HepG2 (cell line): ENCODE measurements at regions not wholly inside any gene's neighbourhood (a gene's known extent, or its start where the extent isn't known, plus 50 kb on each side); places are given as distances from the start of the nearest gene placed in this dataset.

ENCODE experiments used
- ATAC-seq: fragments of 200-7000 bp; cut with Tn5 transposase; 3 replicates; pipeline ENCODE4 v1.9.1; 2020; ENCODE audit warnings: mild to moderate bottlenecking, moderate library complexity
- BruUV-seq: library from RNA; stranded (reverse); fragments of 400-500 nt; replicated peaks from 2 replicates; lab custom pipeline; 2021; lab: Mats Ljungman, UMichigan
- CTCF ChIA-PET: fragments of 300-600 bp; formaldehyde crosslinking; extraction: SDS; loops from one replicate; lab custom pipeline; 2021; ENCODE audit warnings: low total read pairs, inconsistent platforms, low intra/inter-chr PET ratio; lab: Yijun Ruan, JAX
- POLR2A ChIA-PET: fragments of 350-600 bp; sonication (Branson Sonifier 250); formaldehyde crosslinking; loops from one replicate; lab custom pipeline; 2020; ENCODE audit warnings: antibody characterized with exemption, inconsistent platforms; lab: Yijun Ruan, JAX
- DNase-seq: peaks from one replicate; pipeline ENCODE4 v3.0.0-alpha.2; 2015; ENCODE audit warnings: low spot score
- FAIRE-seq: peaks from 3 replicates; lab custom pipeline; 2011; peaks lifted over from hg19 to GRCh38; lab: Jason Lieb, UNC
- H2AFZ ChIP-seq: one replicate; pipeline ENCODE4 v1.6.1; 2011; ENCODE audit warnings: low read length, inconsistent platforms
- H3K27ac ChIP-seq: fragments of 300-600 bp; 3 replicates; pipeline ENCODE4 v1.8.0; 2011; ENCODE audit warnings: mixed run types, mild to moderate bottlenecking, mixed read lengths, low read length, inconsistent platforms; ENCODE audit not compliant: insufficient read depth; ENCODE audit errors: extremely low read length
- H3K27me3 ChIP-seq, 2 experiments: fragments of 200-600 bp in 1 of 2; 2 replicates in 1 of 2; 3 replicates in 1 of 2; pipeline versions ENCODE4 v1.6.0 to v1.8.0; 2011; ENCODE audit warnings: low read length in 2 of 2, mild to moderate bottlenecking in 2 of 2, moderate library complexity in 2 of 2, inconsistent platforms in 1 of 2; ENCODE audit not compliant: insufficient read depth in 2 of 2, control insufficient read depth in 1 of 2
- H3K36me3 ChIP-seq, 2 experiments: fragments of 200-600 bp in 1 of 2; replicated peaks in 1 of 2; 2 replicates in 1 of 2; 3 replicates in 1 of 2; pipeline versions ENCODE4 v1.5.1 to v1.8.0; 2011; ENCODE audit warnings: low read length in 2 of 2, inconsistent platforms in 1 of 2; ENCODE audit not compliant: insufficient read depth in 2 of 2, control insufficient read depth in 1 of 2
- H3K4me1 ChIP-seq: 2 replicates; pipeline ENCODE4 v1.5.1; 2012; ENCODE audit warnings: low read length, inconsistent platforms; ENCODE audit not compliant: insufficient read depth
- H3K4me2 ChIP-seq: 2 replicates; pipeline ENCODE4 v1.6.0; 2011; ENCODE audit warnings: low read depth, low read length, inconsistent platforms
- H3K4me3 ChIP-seq, 3 experiments: fragments of 200-600 bp in 1 of 3; sonication (generic), shearing (Covaris generic) in 1 of 3; replicated peaks in 1 of 3; 2 replicates each; pipeline ENCODE4 v1.5.1; 2011 to 2016; ENCODE audit warnings: low read length in 3 of 3, inconsistent platforms in 2 of 3, low read depth in 2 of 3, mild to moderate bottlenecking in 2 of 3, control low read depth in 1 of 3, mixed read lengths in 1 of 3; ENCODE audit not compliant: insufficient read depth in 1 of 3
- H3K79me2 ChIP-seq: one replicate; pipeline ENCODE4 v1.6.1; 2011; ENCODE audit warnings: low read length, inconsistent platforms; ENCODE audit not compliant: insufficient read depth
- H3K9ac ChIP-seq: 2 replicates; pipeline ENCODE4 v1.6.0; 2011; ENCODE audit warnings: mild to moderate bottlenecking, low read depth, low read length, inconsistent platforms; ENCODE audit not compliant: insufficient read depth
- H3K9me3 ChIP-seq: 2 replicates; pipeline ENCODE4 v1.5.1; 2012; ENCODE audit warnings: mild to moderate bottlenecking, low read length
- H4K20me1 ChIP-seq: 2 replicates; pipeline ENCODE4 v1.6.0; 2011; ENCODE audit warnings: inconsistent platforms, mild to moderate bottlenecking, low read length, moderate library complexity; ENCODE audit not compliant: insufficient read depth
- JDP2 ChIP-seq: sonication (generic); formaldehyde crosslinking; IDR thresholded peaks from 2 replicates; pipeline ENCODE4 v1.8.1; 2022; ENCODE audit warnings: missing genetic modification reagents, borderline replicate concordance
- KDM1A ChIP-seq: IDR thresholded peaks from 2 replicates; pipeline ENCODE4 v1.6.1; 2016; ENCODE audit warnings: missing compliant biosample characterization
- MZF1 ChIP-seq: sonication (generic); formaldehyde crosslinking; IDR thresholded peaks from 2 replicates; pipeline ENCODE4 v1.8.1; 2023; ENCODE audit warnings: mild to moderate bottlenecking, missing genetic modification reagents, borderline replicate concordance
- SIX1 ChIP-seq: sonication (generic); formaldehyde crosslinking; IDR thresholded peaks from 2 replicates; pipeline ENCODE4 v1.4.0; 2020; ENCODE audit warnings: missing genetic modification reagents, borderline replicate concordance
- SMC3 ChIP-seq: IDR thresholded peaks from 2 replicates; pipeline ENCODE4 v1.6.1; 2011; ENCODE audit warnings: low read length, improper control_type of control experiment
- ZNF441 ChIP-seq: sonication (generic); formaldehyde crosslinking; IDR thresholded peaks from 2 replicates; pipeline ENCODE4 v1.7.0; 2021; ENCODE audit warnings: missing genetic modification reagents, borderline replicate concordance
- ZNF589 ChIP-seq: sonication (generic); formaldehyde crosslinking; conservative IDR thresholded peaks from 2 replicates; pipeline ENCODE4 v1.8.0; 2022; ENCODE audit warnings: mild to moderate bottlenecking, moderate library complexity, missing genetic modification reagents
- WGBS: methylation state at CpG from one replicate; pipeline ENCODE4 v1.1.6; 2017; ENCODE audit warnings: low lambda C conversion rate; 5-methylcytosine and 5-hydroxymethylcytosine counted together
- in situ Hi-C: cut with HindIII; loops from 2 replicates; pipeline ENCODE4 v1.10.0; 2017; ENCODE audit warnings: low pct_unique_long_range_greater_than_20kb; ENCODE audit not compliant: extremely low pct_ligation_motif_present
- intact Hi-C: fragments of 100-400 bp; cut with micrococcal nuclease; formaldehyde crosslinking; loops from one replicate; pipeline ENCODE4 v1.10.0; 2022; ENCODE audit not compliant: unreplicated experiment
- TF ChIP-seq, protein P1 (sequence below): IDR thresholded peaks from 2 replicates; pipeline ENCODE4 v1.6.1; 2016; ENCODE audit warnings: low read depth, borderline replicate concordance
- TF ChIP-seq, protein P2 (sequence below): sonication (generic); formaldehyde crosslinking; IDR thresholded peaks from 2 replicates; pipeline ENCODE4 v1.9.0; 2021; ENCODE audit warnings: mild to moderate bottlenecking, missing genetic modification reagents
- TF ChIP-seq, protein P3 (sequence below): sonication (generic); formaldehyde crosslinking; IDR thresholded peaks from 2 replicates; pipeline ENCODE4 v1.4.0; 2020; ENCODE audit warnings: mild to moderate bottlenecking, missing genetic modification reagents
- TF ChIP-seq, protein P4 (sequence below), 2 experiments: sonication (generic) in 1 of 2; formaldehyde crosslinking in 1 of 2; IDR thresholded peaks; 2 replicates each; pipeline versions ENCODE4 v1.4.0 to v1.6.1; 2016 to 2020; ENCODE audit warnings: borderline replicate concordance in 1 of 2, low read depth in 1 of 2, mild to moderate bottlenecking in 1 of 2, missing genetic modification reagents in 1 of 2

DNA sequence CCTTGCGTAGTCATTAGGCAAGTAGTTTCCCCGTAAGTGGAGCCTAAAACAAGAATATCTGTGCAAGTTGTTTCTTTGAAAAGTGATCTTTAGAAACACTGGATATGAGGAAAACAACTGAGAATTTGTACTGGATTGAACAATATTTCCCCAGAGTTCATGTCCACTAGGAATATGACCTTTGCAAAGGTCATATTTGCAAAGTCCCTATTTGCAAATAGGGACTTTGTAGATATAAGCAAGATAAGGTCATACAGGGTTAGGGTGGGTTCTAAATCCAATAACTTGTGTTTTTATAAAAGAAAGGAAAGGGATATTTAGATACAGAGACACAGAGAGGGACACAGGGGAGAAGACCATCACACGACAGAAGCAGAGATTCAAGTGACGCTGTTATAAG, 489.2 kb upstream of the ATXN8OS start (continued):
- TF ChIP-seq MZF1 (CRISPR knock-in tag) (no peak), SMC3 (no peak)
- TF ChIP-seq, protein P1, sequence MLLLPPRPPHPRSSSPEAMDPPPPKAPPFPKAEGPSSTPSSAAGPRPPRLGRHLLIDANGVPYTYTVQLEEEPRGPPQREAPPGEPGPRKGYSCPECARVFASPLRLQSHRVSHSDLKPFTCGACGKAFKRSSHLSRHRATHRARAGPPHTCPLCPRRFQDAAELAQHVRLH (CRISPR knock-in tag): no peak
- TF ChIP-seq, all 625 proteins: peak for 0

DNA sequence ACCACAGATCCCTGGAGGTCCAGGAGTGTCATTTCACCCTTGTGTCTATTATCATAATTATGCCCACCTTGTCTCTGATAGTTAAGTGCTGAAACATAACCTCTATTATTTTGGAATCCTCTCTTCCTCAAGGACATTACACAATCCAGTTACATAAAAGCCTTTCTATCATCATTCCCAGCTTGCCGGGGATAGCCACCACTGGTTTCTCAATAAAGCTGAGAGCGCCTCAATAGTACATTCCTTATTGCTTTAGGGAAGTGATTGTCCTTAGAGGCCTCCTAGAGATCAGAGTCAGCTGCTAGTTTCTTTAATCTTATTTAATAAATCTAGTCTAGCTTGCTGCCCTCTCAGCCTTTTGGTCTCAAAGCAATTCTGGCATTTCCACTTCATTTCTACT, 490.0 kb upstream of the ATXN8OS start:
- no peak overlapping the region for H3K9ac ChIP-seq
- no peak for FAIRE-seq
- H3K4me2 ChIP-seq: no peak overlapping the region
- CTCF ChIA-PET: no interaction called here
- in situ Hi-C loops (no loop called here), intact Hi-C loops (no loop called here)
- no peaks in the 10 kb centered on the region for H3K36me3 ChIP-seq
- no peaks in the 10 kb centered on the region for H3K9me3 ChIP-seq
- POLR2A ChIA-PET: no interaction called here
- no peak overlapping the region for H2AFZ ChIP-seq
- no peak overlapping the region for H3K4me3 ChIP-seq
- H3K79me2 ChIP-seq: no peaks in the 10 kb centered on the region
- 42% methylated on average over 2 of the region's 2 CpGs for WGBS
- H3K4me1 ChIP-seq: no peaks in the 10 kb centered on the region
- no peak overlapping the region for H3K27ac ChIP-seq
- no peak for DNase-seq
- no TSS peak for BruUV-seq
- H3K27me3 ChIP-seq: no peaks in the 10 kb centered on the region
- no peaks in the 10 kb centered on the region for H4K20me1 ChIP-seq
- no peak for ATAC-seq
- no peak for TF ChIP-seq JDP2 (CRISPR knock-in tag)
- TF ChIP-seq KDM1A (CRISPR knock-in tag): no peak
- TF ChIP-seq, protein P2, sequence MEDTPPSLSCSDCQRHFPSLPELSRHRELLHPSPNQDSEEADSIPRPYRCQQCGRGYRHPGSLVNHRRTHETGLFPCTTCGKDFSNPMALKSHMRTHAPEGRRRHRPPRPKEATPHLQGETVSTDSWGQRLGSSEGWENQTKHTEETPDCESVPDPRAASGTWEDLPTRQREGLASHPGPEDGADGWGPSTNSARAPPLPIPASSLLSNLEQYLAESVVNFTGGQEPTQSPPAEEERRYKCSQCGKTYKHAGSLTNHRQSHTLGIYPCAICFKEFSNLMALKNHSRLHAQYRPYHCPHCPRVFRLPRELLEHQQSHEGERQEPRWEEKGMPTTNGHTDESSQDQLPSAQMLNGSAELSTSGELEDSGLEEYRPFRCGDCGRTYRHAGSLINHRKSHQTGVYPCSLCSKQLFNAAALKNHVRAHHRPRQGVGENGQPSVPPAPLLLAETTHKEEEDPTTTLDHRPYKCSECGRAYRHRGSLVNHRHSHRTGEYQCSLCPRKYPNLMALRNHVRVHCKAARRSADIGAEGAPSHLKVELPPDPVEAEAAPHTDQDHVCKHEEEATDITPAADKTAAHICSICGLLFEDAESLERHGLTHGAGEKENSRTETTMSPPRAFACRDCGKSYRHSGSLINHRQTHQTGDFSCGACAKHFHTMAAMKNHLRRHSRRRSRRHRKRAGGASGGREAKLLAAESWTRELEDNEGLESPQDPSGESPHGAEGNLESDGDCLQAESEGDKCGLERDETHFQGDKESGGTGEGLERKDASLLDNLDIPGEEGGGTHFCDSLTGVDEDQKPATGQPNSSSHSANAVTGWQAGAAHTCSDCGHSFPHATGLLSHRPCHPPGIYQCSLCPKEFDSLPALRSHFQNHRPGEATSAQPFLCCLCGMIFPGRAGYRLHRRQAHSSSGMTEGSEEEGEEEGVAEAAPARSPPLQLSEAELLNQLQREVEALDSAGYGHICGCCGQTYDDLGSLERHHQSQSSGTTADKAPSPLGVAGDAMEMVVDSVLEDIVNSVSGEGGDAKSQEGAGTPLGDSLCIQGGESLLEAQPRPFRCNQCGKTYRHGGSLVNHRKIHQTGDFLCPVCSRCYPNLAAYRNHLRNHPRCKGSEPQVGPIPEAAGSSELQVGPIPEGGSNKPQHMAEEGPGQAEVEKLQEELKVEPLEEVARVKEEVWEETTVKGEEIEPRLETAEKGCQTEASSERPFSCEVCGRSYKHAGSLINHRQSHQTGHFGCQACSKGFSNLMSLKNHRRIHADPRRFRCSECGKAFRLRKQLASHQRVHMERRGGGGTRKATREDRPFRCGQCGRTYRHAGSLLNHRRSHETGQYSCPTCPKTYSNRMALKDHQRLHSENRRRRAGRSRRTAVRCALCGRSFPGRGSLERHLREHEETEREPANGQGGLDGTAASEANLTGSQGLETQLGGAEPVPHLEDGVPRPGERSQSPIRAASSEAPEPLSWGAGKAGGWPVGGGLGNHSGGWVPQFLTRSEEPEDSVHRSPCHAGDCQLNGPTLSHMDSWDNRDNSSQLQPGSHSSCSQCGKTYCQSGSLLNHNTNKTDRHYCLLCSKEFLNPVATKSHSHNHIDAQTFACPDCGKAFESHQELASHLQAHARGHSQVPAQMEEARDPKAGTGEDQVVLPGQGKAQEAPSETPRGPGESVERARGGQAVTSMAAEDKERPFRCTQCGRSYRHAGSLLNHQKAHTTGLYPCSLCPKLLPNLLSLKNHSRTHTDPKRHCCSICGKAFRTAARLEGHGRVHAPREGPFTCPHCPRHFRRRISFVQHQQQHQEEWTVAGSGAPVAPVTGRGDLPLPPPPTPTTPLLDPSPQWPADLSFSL (CRISPR knock-in tag): no peak
- no peak for TF ChIP-seq SIX1
- TF ChIP-seq, protein P3, sequence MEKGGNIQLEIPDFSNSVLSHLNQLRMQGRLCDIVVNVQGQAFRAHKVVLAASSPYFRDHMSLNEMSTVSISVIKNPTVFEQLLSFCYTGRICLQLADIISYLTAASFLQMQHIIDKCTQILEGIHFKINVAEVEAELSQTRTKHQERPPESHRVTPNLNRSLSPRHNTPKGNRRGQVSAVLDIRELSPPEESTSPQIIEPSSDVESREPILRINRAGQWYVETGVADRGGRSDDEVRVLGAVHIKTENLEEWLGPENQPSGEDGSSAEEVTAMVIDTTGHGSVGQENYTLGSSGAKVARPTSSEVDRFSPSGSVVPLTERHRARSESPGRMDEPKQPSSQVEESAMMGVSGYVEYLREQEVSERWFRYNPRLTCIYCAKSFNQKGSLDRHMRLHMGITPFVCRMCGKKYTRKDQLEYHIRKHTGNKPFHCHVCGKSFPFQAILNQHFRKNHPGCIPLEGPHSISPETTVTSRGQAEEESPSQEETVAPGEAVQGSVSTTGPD (CRISPR knock-in tag): no peak
- no peak for TF ChIP-seq ZNF441 (CRISPR knock-in tag)
- TF ChIP-seq ZNF589 (CRISPR knock-in tag): no peak
- TF ChIP-seq, protein P4, sequence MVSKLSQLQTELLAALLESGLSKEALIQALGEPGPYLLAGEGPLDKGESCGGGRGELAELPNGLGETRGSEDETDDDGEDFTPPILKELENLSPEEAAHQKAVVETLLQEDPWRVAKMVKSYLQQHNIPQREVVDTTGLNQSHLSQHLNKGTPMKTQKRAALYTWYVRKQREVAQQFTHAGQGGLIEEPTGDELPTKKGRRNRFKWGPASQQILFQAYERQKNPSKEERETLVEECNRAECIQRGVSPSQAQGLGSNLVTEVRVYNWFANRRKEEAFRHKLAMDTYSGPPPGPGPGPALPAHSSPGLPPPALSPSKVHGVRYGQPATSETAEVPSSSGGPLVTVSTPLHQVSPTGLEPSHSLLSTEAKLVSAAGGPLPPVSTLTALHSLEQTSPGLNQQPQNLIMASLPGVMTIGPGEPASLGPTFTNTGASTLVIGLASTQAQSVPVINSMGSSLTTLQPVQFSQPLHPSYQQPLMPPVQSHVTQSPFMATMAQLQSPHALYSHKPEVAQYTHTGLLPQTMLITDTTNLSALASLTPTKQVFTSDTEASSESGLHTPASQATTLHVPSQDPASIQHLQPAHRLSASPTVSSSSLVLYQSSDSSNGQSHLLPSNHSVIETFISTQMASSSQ (IDR thresholded peaks at IDR 0.05; ENCODE audit: low read depth): no peak
- TF ChIP-seq, protein P4 (CRISPR knock-in tag; IDR thresholded peaks at IDR 0.05; ENCODE audit: borderline replicate concordance): no peak
